Upper lobe of left lung (tissue), 4 donors: ENCODE measurements at regions not wholly inside any gene's neighbourhood (a gene's known extent, or its start where the extent isn't known, plus 50 kb on each side); places are given as distances from the start of the nearest gene placed in this dataset.

Source experiments
- CTCF ChIP-seq, 6 experiments: fragments of 450-650 bp in 4 of 6; fragments of 200-600 bp in 2 of 6; sonication (generic) in 2 of 6; IDR thresholded peaks; one replicate each; pipeline ENCODE4 v1.5.1; 2016 to 2019; ENCODE audit warnings: antibody characterized with exemption in 6 of 6
- EP300 ChIP-seq, 4 donors: sonication (generic); formaldehyde crosslinking; IDR thresholded peaks; one replicate each; pipeline ENCODE4 v1.5.1; 2017; ENCODE audit warnings: antibody characterized with exemption in 4 of 4, control low read depth in 2 of 4
- POLR2A ChIP-seq, 4 donors: fragments of 450-650 bp; IDR thresholded peaks; one replicate each; pipeline ENCODE4 v1.5.1; 2016 to 2017; ENCODE audit warnings: antibody characterized with exemption in 4 of 4, mild to moderate bottlenecking in 2 of 4
- POLR2AphosphoS5 ChIP-seq, 2 donors: sonication (generic); formaldehyde crosslinking; IDR thresholded peaks; one replicate each; pipeline ENCODE4 v1.5.1; 2017; ENCODE audit warnings: antibody characterized with exemption in 2 of 2

- TF ChIP-seq POLR2A (IDR thresholded peaks at IDR 0.05) (no peak), CTCF (IDR thresholded peaks at IDR 0.05) (no peak), POLR2AphosphoS5 (IDR thresholded peaks at IDR 0.05) (no peak), EP300 (IDR thresholded peaks at IDR 0.05) (no peak)
These were observed 406.3 kb upstream of the KLF6 start for GRCh38 chr10:4191354-4191753.
